K562 (cell line): ENCODE measurements at regions not wholly inside any gene's neighbourhood (a gene's known extent, or its start where the extent isn't known, plus 50 kb on each side); places are given as distances from the start of the nearest gene placed in this dataset.
"Not testable (repeated sequence)": the region's sequence is repeated elsewhere in the genome, so short reads cannot be mapped to it uniquely, and the experiment has no call there.

ENCODE experiments used
- ATAC-seq: fragments of 200-7000 bp; cut with Tn5 transposase; 3 replicates; pipeline ENCODE4 v1.9.1; 2020; ENCODE audit warnings: moderate library complexity
- BruUV-seq: library from RNA; stranded (reverse); fragments of 400-500 nt; replicated peaks from 2 replicates; lab custom pipeline; 2021; lab: Mats Ljungman, UMichigan
- CTCF ChIA-PET: fragments of 300-600 bp; formaldehyde crosslinking; extraction: SDS; loops from one replicate; lab custom pipeline; 2021; ENCODE audit warnings: low intra/inter-chr PET ratio; lab: Yijun Ruan, JAX
- POLR2A ChIA-PET: fragments of 300-600, 350-650 bp; sonication (Branson Sonifier 250); formaldehyde crosslinking; extraction: SDS; loops from one replicate; lab custom pipeline; 2021; ENCODE audit warnings: antibody characterized with exemption, inconsistent platforms; lab: Yijun Ruan, JAX
- DNase-seq, 4 experiments: peaks; one replicate each; pipeline versions ENCODE4 v3.0.0 to v3.0.0-alpha.2; 2011 to 2018; ENCODE audit warnings: low spot score in 3 of 4, mixed read lengths in 3 of 4; ENCODE audit errors: extremely low read depth in 1 of 4
- FAIRE-seq: peaks from 2 replicates; lab custom pipeline; 2011; peaks lifted over from hg19 to GRCh38; lab: Jason Lieb, UNC
- H2AFZ ChIP-seq: 2 replicates; pipeline ENCODE4 v1.6.0; 2011; ENCODE audit warnings: low read depth, low read length, control low read depth, inconsistent platforms
- H3K27ac ChIP-seq: fragments of 200-600 bp; 3 replicates; pipeline ENCODE4 v1.8.0; 2011; ENCODE audit warnings: low read depth, mild to moderate bottlenecking, control low read depth, inconsistent platforms, low read length, moderate library complexity, mixed read lengths; ENCODE audit errors: extremely low read depth
- H3K27me3 ChIP-seq, 2 experiments: fragments of 300-600 bp in 1 of 2; 2 replicates in 1 of 2; 3 replicates in 1 of 2; pipeline versions ENCODE4 v1.6.0 to v1.8.0; 2011; ENCODE audit warnings: inconsistent platforms in 2 of 2, low read length in 2 of 2, mild to moderate bottlenecking in 1 of 2, mixed read lengths in 1 of 2, moderate library complexity in 1 of 2; ENCODE audit not compliant: control insufficient read depth in 2 of 2, insufficient read depth in 2 of 2
- H3K36me3 ChIP-seq: fragments of 300-600 bp; 3 replicates; pipeline ENCODE4 v1.8.0; 2011; ENCODE audit warnings: mild to moderate bottlenecking, low read length, inconsistent platforms; ENCODE audit not compliant: control insufficient read depth, insufficient read depth
- H3K4me1 ChIP-seq, 2 experiments: fragments of 200-600 bp in 1 of 2; replicated peaks in 1 of 2; 2 replicates in 1 of 2; 3 replicates in 1 of 2; pipeline versions ENCODE4 v1.5.1 to v1.8.0; 2011; ENCODE audit warnings: inconsistent platforms in 2 of 2, low read length in 2 of 2, mild to moderate bottlenecking in 1 of 2, mixed read lengths in 1 of 2, moderate library complexity in 1 of 2; ENCODE audit not compliant: control insufficient read depth in 2 of 2, insufficient read depth in 2 of 2
- H3K4me2 ChIP-seq: 2 replicates; pipeline ENCODE4 v1.6.1; 2011; ENCODE audit warnings: low read length, control low read depth, inconsistent platforms, mixed read lengths; ENCODE audit not compliant: insufficient read depth
- H3K4me3 ChIP-seq: fragments of 200-600 bp; sonication (generic), shearing (Covaris generic); 2 replicates; pipeline ENCODE4 v1.5.1; 2016; ENCODE audit warnings: control low read depth, inconsistent platforms
- H3K79me2 ChIP-seq: fragments of 200-600 bp; 3 replicates; pipeline ENCODE4 v1.8.0; 2011; ENCODE audit warnings: low read length, inconsistent platforms; ENCODE audit not compliant: control insufficient read depth, insufficient read depth
- H3K9ac ChIP-seq, 2 experiments: 2 replicates each; pipeline versions ENCODE4 v1.6.0 to v1.6.1; 2011; ENCODE audit warnings: low read depth in 2 of 2, low read length in 2 of 2, control low read depth in 1 of 2, inconsistent platforms in 1 of 2, mild to moderate bottlenecking in 1 of 2, mixed read lengths in 1 of 2; ENCODE audit not compliant: insufficient read depth in 1 of 2
- H3K9me1 ChIP-seq: one replicate; pipeline ENCODE4 v1.6.0; 2011; ENCODE audit warnings: inconsistent platforms, mild to moderate bottlenecking, low read length, moderate library complexity; ENCODE audit not compliant: control insufficient read depth, insufficient read depth
- H3K9me3 ChIP-seq: replicated peaks from 2 replicates; pipeline ENCODE4 v1.5.1; 2011; ENCODE audit warnings: low read depth, low read length, inconsistent platforms; ENCODE audit not compliant: control insufficient read depth, insufficient read depth
- H4K20me1 ChIP-seq: replicated peaks from 2 replicates; pipeline ENCODE4 v1.6.1; 2011; ENCODE audit warnings: low read length, inconsistent platforms, mixed read lengths; ENCODE audit not compliant: control insufficient read depth, insufficient read depth
- CBX1 ChIP-seq: sonication (generic); IDR thresholded peaks from 2 replicates; pipeline ENCODE4 v1.6.1; 2016; ENCODE audit warnings: antibody characterized with exemption, low read depth, mild to moderate bottlenecking
- L3MBTL2 ChIP-seq: fragments of 450-650 bp; IDR thresholded peaks from 2 replicates; pipeline ENCODE4 v1.6.1; 2016; ENCODE audit warnings: mild to moderate bottlenecking, moderate library complexity
- LARP7 ChIP-seq: fragments of 450-650 bp; IDR thresholded peaks from 2 replicates; pipeline ENCODE4 v1.6.1; 2016
- MXI1 ChIP-seq: IDR thresholded peaks from 2 replicates; pipeline ENCODE4 v1.6.1; 2011; ENCODE audit warnings: low read depth, mild to moderate bottlenecking, improper control_type of control experiment, low read length
- SIX5 ChIP-seq, 2 experiments: IDR thresholded peaks; 2 replicates each; pipeline ENCODE4 v1.6.1; 2011; ENCODE audit warnings: low read length in 2 of 2, borderline replicate concordance in 1 of 2, low read depth in 1 of 2, mild to moderate bottlenecking in 1 of 2, moderate library complexity in 1 of 2; ENCODE audit not compliant: insufficient read depth in 1 of 2
- SREBF2 ChIP-seq: sonication (generic); formaldehyde crosslinking; IDR thresholded peaks from 2 replicates; pipeline ENCODE4 v1.4.0; 2020; ENCODE audit warnings: mild to moderate bottlenecking, missing genetic modification reagents
- TAL1 ChIP-seq: fragments of 450-650 bp; IDR thresholded peaks from 2 replicates; pipeline ENCODE4 v1.6.1; 2016; ENCODE audit warnings: mild to moderate bottlenecking
- TBL1XR1 ChIP-seq, 2 experiments: IDR thresholded peaks; 2 replicates each; pipeline ENCODE4 v1.6.1; 2012; ENCODE audit warnings: improper control_type of control experiment in 2 of 2, low read length in 2 of 2, mild to moderate bottlenecking in 1 of 2
- TRIM24 ChIP-seq, 2 experiments: fragments of 450-650 bp; IDR thresholded peaks; 2 replicates each; pipeline ENCODE4 v1.6.1; 2016
- WGBS: fragments of 100-300 bp; shearing (Covaris generic); methylation state at CpG from one replicate; pipeline ENCODE4 v1.1.6; 2016; ENCODE audit warnings: low coverage, mixed read lengths; ENCODE audit not compliant: insufficient coverage; ENCODE audit errors: missing lambda C conversion rate; 5-methylcytosine and 5-hydroxymethylcytosine counted together
- in situ Hi-C: fragments of 300-500 bp; cut with MboI; formaldehyde crosslinking; loops from 4 replicates; pipeline ENCODE4 v1.15.0; 2018; ENCODE audit warnings: inconsistent platforms, mixed read lengths
- intact Hi-C: fragments of 100-400 bp; cut with micrococcal nuclease; formaldehyde crosslinking; loops from 2 replicates; pipeline ENCODE4 v1.14.2; 2022
- TF ChIP-seq, protein P1 (sequence below): fragments of 450-650 bp; IDR thresholded peaks from one replicate; pipeline ENCODE4 v1.6.1; 2018; ENCODE audit warnings: mild to moderate bottlenecking, moderate library complexity; ENCODE audit not compliant: partially characterized antibody
- TF ChIP-seq, protein P2 (sequence below): sonication (generic); formaldehyde crosslinking; IDR thresholded peaks from 2 replicates; pipeline ENCODE4 v1.8.1; 2023; ENCODE audit warnings: mild to moderate bottlenecking, missing genetic modification reagents
- TF ChIP-seq, protein P3 (sequence below): fragments of 250-450 bp; sonication (Bioruptor Pico); IDR thresholded peaks from 2 replicates; pipeline ENCODE4 v1.9.0; 2021; ENCODE audit warnings: mild to moderate bottlenecking

DNA sequence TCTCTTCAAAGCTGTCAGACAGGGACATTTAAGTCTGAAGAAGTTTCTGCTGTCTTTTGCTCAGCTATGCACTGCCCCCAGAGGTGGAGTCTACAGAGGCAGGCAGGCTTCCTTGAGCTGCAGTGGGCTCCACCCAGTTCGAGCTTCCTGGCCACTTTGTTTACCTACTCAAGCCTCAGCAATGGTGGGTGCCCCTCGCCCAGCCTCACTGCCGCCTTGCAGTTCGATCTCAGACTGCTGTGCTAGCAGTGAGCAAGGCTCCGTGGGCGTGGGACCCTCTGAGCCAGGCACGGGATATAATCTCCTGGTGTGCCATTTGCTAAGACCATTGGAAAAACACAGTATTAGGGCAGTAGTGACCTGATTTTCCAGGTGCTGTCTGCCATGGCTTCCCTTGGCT, 1863.1 kb upstream of the PCDH7 start:
- DNase-seq, CTCF ChIA-PET, BruUV-seq, H3K79me2 ChIP-seq, H3K27ac ChIP-seq, H3K9me1 ChIP-seq, H3K4me1 ChIP-seq, H2AFZ ChIP-seq, FAIRE-seq, ATAC-seq, POLR2A ChIA-PET, H3K4me3 ChIP-seq, H3K9me3 ChIP-seq, H3K27me3 ChIP-seq, in situ Hi-C loops, intact Hi-C loops, H3K4me2 ChIP-seq, H3K9ac ChIP-seq, H4K20me1 ChIP-seq, H3K36me3 ChIP-seq: not testable (repeated sequence)
- WGBS, result 0% methylated on average over 4 of the region's 7 CpGs

DNA sequence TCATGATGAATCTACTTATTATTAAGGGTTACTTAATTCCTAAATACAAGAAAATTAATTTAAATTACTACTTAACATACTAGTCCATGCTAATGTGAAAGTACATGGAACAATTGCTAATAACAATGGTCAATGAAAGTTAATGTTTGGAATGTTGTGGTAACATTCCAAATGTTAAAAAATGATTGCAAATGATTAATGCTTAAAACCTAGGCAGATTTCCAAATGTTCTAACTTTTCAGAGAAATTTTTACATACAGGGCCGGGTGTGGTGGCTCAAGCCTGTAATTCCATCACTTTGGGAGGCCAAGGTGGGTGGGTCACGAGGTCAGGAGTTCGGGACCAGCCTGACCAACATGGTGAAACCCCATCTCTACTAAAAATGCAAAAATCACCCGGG, 1851.3 kb upstream of the PCDH7 start:
- H3K27ac ChIP-seq, result no peak overlapping the region
- H3K36me3 ChIP-seq, result no peaks in the 10 kb centered on the region
- no peak for FAIRE-seq
- no peaks in the 10 kb centered on the region for H3K4me1 ChIP-seq
- H2AFZ ChIP-seq, result no peak overlapping the region
- H3K27me3 ChIP-seq, result no peaks in the 10 kb centered on the region
- TF ChIP-seq, protein P1, sequence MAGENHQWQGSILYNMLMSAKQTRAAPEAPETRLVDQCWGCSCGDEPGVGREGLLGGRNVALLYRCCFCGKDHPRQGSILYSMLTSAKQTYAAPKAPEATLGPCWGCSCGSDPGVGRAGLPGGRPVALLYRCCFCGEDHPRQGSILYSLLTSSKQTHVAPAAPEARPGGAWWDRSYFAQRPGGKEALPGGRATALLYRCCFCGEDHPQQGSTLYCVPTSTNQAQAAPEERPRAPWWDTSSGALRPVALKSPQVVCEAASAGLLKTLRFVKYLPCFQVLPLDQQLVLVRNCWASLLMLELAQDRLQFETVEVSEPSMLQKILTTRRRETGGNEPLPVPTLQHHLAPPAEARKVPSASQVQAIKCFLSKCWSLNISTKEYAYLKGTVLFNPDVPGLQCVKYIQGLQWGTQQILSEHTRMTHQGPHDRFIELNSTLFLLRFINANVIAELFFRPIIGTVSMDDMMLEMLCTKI, result no peak
- TF ChIP-seq L3MBTL2, result no peak
- no peak for TF ChIP-seq CBX1
- no peak for TF ChIP-seq TRIM24 (IDR thresholded peaks at IDR 0.05)
- no peak for TF ChIP-seq SREBF2 (CRISPR knock-in tag)
- no peak for TF ChIP-seq TBL1XR1 (IDR thresholded peaks at IDR 0.05; ENCODE audit: low read length in 2 of 2)
- no peak for TF ChIP-seq MXI1
- TF ChIP-seq, protein P2, sequence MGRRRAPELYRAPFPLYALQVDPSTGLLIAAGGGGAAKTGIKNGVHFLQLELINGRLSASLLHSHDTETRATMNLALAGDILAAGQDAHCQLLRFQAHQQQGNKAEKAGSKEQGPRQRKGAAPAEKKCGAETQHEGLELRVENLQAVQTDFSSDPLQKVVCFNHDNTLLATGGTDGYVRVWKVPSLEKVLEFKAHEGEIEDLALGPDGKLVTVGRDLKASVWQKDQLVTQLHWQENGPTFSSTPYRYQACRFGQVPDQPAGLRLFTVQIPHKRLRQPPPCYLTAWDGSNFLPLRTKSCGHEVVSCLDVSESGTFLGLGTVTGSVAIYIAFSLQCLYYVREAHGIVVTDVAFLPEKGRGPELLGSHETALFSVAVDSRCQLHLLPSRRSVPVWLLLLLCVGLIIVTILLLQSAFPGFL (CRISPR knock-in tag), result no peak
- no peak for TF ChIP-seq LARP7
- no peak for TF ChIP-seq TAL1
- TF ChIP-seq, protein P3, sequence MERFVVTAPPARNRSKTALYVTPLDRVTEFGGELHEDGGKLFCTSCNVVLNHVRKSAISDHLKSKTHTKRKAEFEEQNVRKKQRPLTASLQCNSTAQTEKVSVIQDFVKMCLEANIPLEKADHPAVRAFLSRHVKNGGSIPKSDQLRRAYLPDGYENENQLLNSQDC (CRISPR knock-in tag), result no peak
- TF ChIP-seq SIX5 (IDR thresholded peaks at IDR 0.05; ENCODE audit: borderline replicate concordance in 1 of 2, insufficient read depth in 1 of 2, low read depth in 1 of 2, low read length in 2 of 2), result no peak
- no peak for DNase-seq
- H4K20me1 ChIP-seq, result no peaks in the 10 kb centered on the region
- ATAC-seq, result no peak
- H3K9me1 ChIP-seq, result no peaks in the 10 kb centered on the region
- H3K9ac ChIP-seq, result no peak overlapping the region
- ChIA-PET POLR2A (no interaction called here), CTCF (no interaction called here)
- 1% methylated on average over 4 of the region's 4 CpGs for WGBS
- no peaks in the 10 kb centered on the region for H3K9me3 ChIP-seq
- H3K4me3 ChIP-seq, result no peak overlapping the region
- intact Hi-C loops (no loop called here), in situ Hi-C loops (no loop called here)
- no peak overlapping the region for H3K4me2 ChIP-seq
- H3K79me2 ChIP-seq, result no peaks in the 10 kb centered on the region
- BruUV-seq, result no TSS peak
